WTC11 (cell line): ENCODE measurements at regions not wholly inside any gene's neighbourhood (a gene's known extent, or its start where the extent isn't known, plus 50 kb on each side); places are given as distances from the start of the nearest gene placed in this dataset.

Experiments
- ATAC-seq: fragments of 200-7000 bp; cut with Tn5 transposase; 2 replicates; pipeline ENCODE4 v1.10.0; 2021; ENCODE audit warnings: mild to moderate bottlenecking, moderate library complexity
- CTCF ChIA-PET: fragments of 300-600 bp; sonication (Branson Sonifier 250); formaldehyde crosslinking; loops from one replicate; lab custom pipeline; 2021; ENCODE audit warnings: antibody characterized with exemption; lab: Charles Lee
- POLR2A ChIA-PET: fragments of 350-600 bp; sonication (Branson Sonifier 250); formaldehyde crosslinking; loops from one replicate; lab custom pipeline; 2021; ENCODE audit warnings: antibody characterized with exemption; lab: Charles Lee
- DNase-seq: peaks from one replicate; pipeline ENCODE4 v3.0.0; 2021; ENCODE audit warnings: low spot score
- H3K27ac Mint-ChIP-seq: 2 replicates; pipeline ENCODE4 v1.8.0; 2021; ENCODE audit warnings: mixed read lengths
- H3K27me3 Mint-ChIP-seq: 2 replicates; pipeline ENCODE4 v1.8.0; 2021; ENCODE audit warnings: low read depth, mild to moderate bottlenecking, moderate library complexity, mixed read lengths
- H3K36me3 Mint-ChIP-seq: 2 replicates; pipeline ENCODE4 v1.8.0; 2021; ENCODE audit warnings: mixed read lengths
- H3K4me1 Mint-ChIP-seq: 2 replicates; pipeline ENCODE4 v1.8.0; 2022; ENCODE audit warnings: mixed read lengths
- H3K4me3 Mint-ChIP-seq: 2 replicates; pipeline ENCODE4 v1.8.0; 2021; ENCODE audit warnings: mild to moderate bottlenecking, moderate library complexity, mixed read lengths
- H3K9me3 Mint-ChIP-seq: 2 replicates; pipeline ENCODE4 v1.8.0; 2021; ENCODE audit warnings: mixed read lengths
- ESRRA ChIP-seq: sonication (generic); formaldehyde crosslinking; IDR thresholded peaks from 2 replicates; pipeline ENCODE4 v1.8.1; 2022; ENCODE audit warnings: mild to moderate bottlenecking, missing genetic modification reagents, borderline replicate concordance
- ETV6 ChIP-seq: sonication (generic); formaldehyde crosslinking; IDR thresholded peaks from 2 replicates; pipeline ENCODE4 v1.8.1; 2022; ENCODE audit warnings: mild to moderate bottlenecking, missing genetic modification reagents
- FOXJ3 ChIP-seq: sonication (generic); formaldehyde crosslinking; IDR thresholded peaks from 2 replicates; pipeline ENCODE4 v1.9.0; 2021; ENCODE audit warnings: missing genetic modification reagents, mild to moderate bottlenecking, borderline replicate concordance
- GTF2I ChIP-seq: fragments of 250-450 bp; sonication (Bioruptor Pico); conservative IDR thresholded peaks from 2 replicates; pipeline ENCODE4 v1.4.0; 2021; ENCODE audit warnings: mild to moderate bottlenecking
- MXD4 ChIP-seq: fragments of 250-450 bp; sonication (Bioruptor Pico); IDR thresholded peaks from 2 replicates; pipeline ENCODE4 v1.8.0; 2021; ENCODE audit warnings: mild to moderate bottlenecking, moderate library complexity, borderline replicate concordance
- NFATC4 ChIP-seq: fragments of 250-450 bp; sonication (Bioruptor Pico); IDR thresholded peaks from 2 replicates; pipeline ENCODE4 v1.9.0; 2021; ENCODE audit warnings: mild to moderate bottlenecking
- RORB ChIP-seq: fragments of 250-450 bp; sonication (Bioruptor Pico); IDR thresholded peaks from 2 replicates; pipeline ENCODE4 v1.9.0; 2021; ENCODE audit warnings: mild to moderate bottlenecking
- SMAD3 ChIP-seq: sonication (generic); formaldehyde crosslinking; IDR thresholded peaks from 2 replicates; pipeline ENCODE4 v1.8.0; 2022; ENCODE audit warnings: missing genetic modification reagents, mild to moderate bottlenecking, borderline replicate concordance
- SOX15 ChIP-seq: fragments of 250-450 bp; sonication (Bioruptor Pico); IDR thresholded peaks from 2 replicates; pipeline ENCODE4 v1.9.0; 2021; ENCODE audit warnings: mild to moderate bottlenecking
- TCF7 ChIP-seq: sonication (generic); formaldehyde crosslinking; IDR thresholded peaks from 2 replicates; pipeline ENCODE4 v1.8.0; 2022; ENCODE audit warnings: mild to moderate bottlenecking, low read depth, missing genetic modification reagents, moderate library complexity
- ZNF232 ChIP-seq: sonication (generic); formaldehyde crosslinking; IDR thresholded peaks from 2 replicates; pipeline ENCODE4 v1.8.0; 2022; ENCODE audit warnings: mild to moderate bottlenecking, missing genetic modification reagents
- TF ChIP-seq, protein P1 (sequence below): sonication (generic); formaldehyde crosslinking; IDR thresholded peaks from 2 replicates; pipeline ENCODE4 v1.8.1; 2022; ENCODE audit warnings: low read depth, mild to moderate bottlenecking, moderate library complexity, missing genetic modification reagents, borderline replicate concordance
- TF ChIP-seq, protein P2 (sequence below): fragments of 200-600 bp; IDR thresholded peaks from 2 replicates; pipeline ENCODE4 v1.8.0; 2022; ENCODE audit warnings: antibody characterized with exemption
- TF ChIP-seq, protein P3 (sequence below): sonication (generic); formaldehyde crosslinking; IDR thresholded peaks from 2 replicates; pipeline ENCODE4 v1.8.1; 2023; ENCODE audit warnings: mild to moderate bottlenecking, missing genetic modification reagents, borderline replicate concordance
- TF ChIP-seq, protein P4 (sequence below): sonication (generic); formaldehyde crosslinking; IDR thresholded peaks from 2 replicates; pipeline ENCODE4 v1.8.1; 2023; ENCODE audit warnings: mild to moderate bottlenecking, moderate library complexity, missing genetic modification reagents

DNA sequence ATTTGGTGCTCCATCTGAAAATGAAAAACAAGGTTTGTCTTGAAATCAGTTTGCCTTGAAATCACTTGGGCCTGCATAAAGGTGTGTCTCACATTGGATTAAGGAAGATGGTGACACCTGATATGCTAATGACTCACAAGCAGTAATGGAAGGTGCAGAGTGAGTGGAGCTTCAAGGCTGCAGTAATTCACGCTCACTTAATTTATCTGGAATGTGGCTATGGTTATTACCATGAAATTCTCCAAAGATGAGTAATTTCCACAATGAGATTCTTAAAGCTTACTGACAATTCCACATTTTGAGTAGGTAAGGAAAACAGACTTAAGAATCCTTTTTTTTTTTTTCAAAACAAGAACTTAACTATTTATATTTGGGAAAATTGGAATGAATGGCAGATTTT lies 156.8 kb downstream of the PAX3 start:
- no peaks in the 10 kb centered on the region; the same call in 1 of the 2 replicates for H3K27me3 Mint-ChIP-seq
- no peak overlapping the region for H3K27ac Mint-ChIP-seq
- H3K4me3 Mint-ChIP-seq: no peak overlapping the region
- POLR2A ChIA-PET: no interaction called here
- H3K9me3 Mint-ChIP-seq: peaks cover 7% of the 10 kb centered on the region; the same call in 1 of the 2 replicates
- DNase-seq (no peak), ATAC-seq (no peak)
- H3K4me1 Mint-ChIP-seq: no peaks in the 10 kb centered on the region
- no peaks in the 10 kb centered on the region for H3K36me3 Mint-ChIP-seq
- TF ChIP-seq MXD4 (CRISPR knock-in tag) (no peak), RORB (no peak), TCF7 (CRISPR knock-in tag) (no peak), SOX15 (CRISPR knock-in tag) (no peak), GTF2I (CRISPR knock-in tag) (no peak), FOXJ3 (CRISPR knock-in tag) (no peak), SMAD3 (CRISPR knock-in tag) (no peak), ESRRA (CRISPR knock-in tag) (no peak)
- TF ChIP-seq, protein P1, sequence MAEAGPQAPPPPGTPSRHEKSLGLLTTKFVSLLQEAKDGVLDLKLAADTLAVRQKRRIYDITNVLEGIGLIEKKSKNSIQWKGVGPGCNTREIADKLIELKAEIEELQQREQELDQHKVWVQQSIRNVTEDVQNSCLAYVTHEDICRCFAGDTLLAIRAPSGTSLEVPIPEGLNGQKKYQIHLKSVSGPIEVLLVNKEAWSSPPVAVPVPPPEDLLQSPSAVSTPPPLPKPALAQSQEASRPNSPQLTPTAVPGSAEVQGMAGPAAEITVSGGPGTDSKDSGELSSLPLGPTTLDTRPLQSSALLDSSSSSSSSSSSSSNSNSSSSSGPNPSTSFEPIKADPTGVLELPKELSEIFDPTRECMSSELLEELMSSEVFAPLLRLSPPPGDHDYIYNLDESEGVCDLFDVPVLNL (CRISPR knock-in tag): no peak
- TF ChIP-seq, protein P2, sequence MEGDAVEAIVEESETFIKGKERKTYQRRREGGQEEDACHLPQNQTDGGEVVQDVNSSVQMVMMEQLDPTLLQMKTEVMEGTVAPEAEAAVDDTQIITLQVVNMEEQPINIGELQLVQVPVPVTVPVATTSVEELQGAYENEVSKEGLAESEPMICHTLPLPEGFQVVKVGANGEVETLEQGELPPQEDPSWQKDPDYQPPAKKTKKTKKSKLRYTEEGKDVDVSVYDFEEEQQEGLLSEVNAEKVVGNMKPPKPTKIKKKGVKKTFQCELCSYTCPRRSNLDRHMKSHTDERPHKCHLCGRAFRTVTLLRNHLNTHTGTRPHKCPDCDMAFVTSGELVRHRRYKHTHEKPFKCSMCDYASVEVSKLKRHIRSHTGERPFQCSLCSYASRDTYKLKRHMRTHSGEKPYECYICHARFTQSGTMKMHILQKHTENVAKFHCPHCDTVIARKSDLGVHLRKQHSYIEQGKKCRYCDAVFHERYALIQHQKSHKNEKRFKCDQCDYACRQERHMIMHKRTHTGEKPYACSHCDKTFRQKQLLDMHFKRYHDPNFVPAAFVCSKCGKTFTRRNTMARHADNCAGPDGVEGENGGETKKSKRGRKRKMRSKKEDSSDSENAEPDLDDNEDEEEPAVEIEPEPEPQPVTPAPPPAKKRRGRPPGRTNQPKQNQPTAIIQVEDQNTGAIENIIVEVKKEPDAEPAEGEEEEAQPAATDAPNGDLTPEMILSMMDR: no peak
- TF ChIP-seq, protein P3, sequence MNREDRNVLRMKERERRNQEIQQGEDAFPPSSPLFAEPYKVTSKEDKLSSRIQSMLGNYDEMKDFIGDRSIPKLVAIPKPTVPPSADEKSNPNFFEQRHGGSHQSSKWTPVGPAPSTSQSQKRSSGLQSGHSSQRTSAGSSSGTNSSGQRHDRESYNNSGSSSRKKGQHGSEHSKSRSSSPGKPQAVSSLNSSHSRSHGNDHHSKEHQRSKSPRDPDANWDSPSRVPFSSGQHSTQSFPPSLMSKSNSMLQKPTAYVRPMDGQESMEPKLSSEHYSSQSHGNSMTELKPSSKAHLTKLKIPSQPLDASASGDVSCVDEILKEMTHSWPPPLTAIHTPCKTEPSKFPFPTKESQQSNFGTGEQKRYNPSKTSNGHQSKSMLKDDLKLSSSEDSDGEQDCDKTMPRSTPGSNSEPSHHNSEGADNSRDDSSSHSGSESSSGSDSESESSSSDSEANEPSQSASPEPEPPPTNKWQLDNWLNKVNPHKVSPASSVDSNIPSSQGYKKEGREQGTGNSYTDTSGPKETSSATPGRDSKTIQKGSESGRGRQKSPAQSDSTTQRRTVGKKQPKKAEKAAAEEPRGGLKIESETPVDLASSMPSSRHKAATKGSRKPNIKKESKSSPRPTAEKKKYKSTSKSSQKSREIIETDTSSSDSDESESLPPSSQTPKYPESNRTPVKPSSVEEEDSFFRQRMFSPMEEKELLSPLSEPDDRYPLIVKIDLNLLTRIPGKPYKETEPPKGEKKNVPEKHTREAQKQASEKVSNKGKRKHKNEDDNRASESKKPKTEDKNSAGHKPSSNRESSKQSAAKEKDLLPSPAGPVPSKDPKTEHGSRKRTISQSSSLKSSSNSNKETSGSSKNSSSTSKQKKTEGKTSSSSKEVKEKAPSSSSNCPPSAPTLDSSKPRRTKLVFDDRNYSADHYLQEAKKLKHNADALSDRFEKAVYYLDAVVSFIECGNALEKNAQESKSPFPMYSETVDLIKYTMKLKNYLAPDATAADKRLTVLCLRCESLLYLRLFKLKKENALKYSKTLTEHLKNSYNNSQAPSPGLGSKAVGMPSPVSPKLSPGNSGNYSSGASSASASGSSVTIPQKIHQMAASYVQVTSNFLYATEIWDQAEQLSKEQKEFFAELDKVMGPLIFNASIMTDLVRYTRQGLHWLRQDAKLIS (CRISPR knock-in tag): no peak
- CTCF ChIA-PET: interaction anchor here (0.7 kb wide), 1 partner anchor 54 kb away, joined by 4 read pairs; no protein-coding TSS in a partner anchor

DNA sequence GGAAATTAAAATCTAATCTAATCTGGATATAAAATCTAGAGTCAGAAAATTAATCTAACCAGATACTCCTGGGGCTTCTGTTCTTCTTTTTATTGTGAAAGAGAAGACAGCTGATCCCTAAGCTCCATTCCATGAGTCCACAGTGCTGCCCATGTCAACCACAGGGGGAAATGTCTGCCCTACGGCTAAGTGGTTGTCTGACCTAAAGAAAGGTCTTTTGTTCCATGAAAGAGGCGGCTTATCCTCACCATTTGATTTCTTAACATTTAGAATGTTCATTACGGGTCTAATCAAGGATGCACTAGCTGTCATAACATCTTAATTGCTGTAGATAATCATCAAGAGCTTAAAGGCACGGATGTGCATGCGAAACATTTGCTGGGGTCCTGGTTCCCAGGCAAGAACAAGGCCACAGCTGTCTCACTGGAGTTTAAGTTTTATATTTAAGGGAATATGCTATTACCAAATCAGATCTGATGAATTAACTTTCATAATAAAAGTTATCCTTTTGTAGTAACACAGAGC lies 162.6 kb downstream of the PAX3 start:
- ChIA-PET CTCF (interaction anchor here (0.7 kb wide), 2 partner anchors 71 to 296 kb away, joined by 4 to 5 read pairs; no protein-coding TSS in a partner anchor), POLR2A (no interaction called here)
- Mint-ChIP-seq H3K9me3 (no peaks in the 10 kb centered on the region), H3K4me1 (peaks cover 4% of the 10 kb centered on the region; the same call in 1 of the 2 replicates), H3K27ac (no peak overlapping the region), H3K4me3 (no peak overlapping the region), H3K36me3 (no peaks in the 10 kb centered on the region), H3K27me3 (peaks cover 3% of the 10 kb centered on the region)
- TF ChIP-seq ETV6: no peak
- no peak for TF ChIP-seq FOXJ3 (CRISPR knock-in tag)
- TF ChIP-seq NFATC4: no peak
- TF ChIP-seq ZNF232 (CRISPR knock-in tag): no peak
- no peak for TF ChIP-seq SMAD3 (CRISPR knock-in tag)
- TF ChIP-seq, protein P4, sequence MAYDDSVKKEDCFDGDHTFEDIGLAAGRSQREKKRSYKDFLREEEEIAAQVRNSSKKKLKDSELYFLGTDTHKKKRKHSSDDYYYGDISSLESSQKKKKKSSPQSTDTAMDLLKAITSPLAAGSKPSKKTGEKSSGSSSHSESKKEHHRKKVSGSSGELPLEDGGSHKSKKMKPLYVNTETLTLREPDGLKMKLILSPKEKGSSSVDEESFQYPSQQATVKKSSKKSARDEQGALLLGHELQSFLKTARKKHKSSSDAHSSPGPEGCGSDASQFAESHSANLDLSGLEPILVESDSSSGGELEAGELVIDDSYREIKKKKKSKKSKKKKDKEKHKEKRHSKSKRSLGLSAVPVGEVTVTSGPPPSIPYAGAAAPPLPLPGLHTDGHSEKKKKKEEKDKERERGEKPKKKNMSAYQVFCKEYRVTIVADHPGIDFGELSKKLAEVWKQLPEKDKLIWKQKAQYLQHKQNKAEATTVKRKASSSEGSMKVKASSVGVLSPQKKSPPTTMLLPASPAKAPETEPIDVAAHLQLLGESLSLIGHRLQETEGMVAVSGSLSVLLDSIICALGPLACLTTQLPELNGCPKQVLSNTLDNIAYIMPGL (CRISPR knock-in tag): no peak
- ATAC-seq: no peak; the same call in 1 of the 2 replicates
- DNase-seq: no peak
